ENCODE measurements at regions not wholly inside any gene's neighbourhood (a gene's known extent, or its start where the extent isn't known, plus 50 kb on each side); places are given as distances from the start of the nearest gene placed in this dataset.
A peak's percentile ranks its signal among the peaks of the same experiment; 100 is the strongest.

- TF ChIP-seq, protein P1, sequence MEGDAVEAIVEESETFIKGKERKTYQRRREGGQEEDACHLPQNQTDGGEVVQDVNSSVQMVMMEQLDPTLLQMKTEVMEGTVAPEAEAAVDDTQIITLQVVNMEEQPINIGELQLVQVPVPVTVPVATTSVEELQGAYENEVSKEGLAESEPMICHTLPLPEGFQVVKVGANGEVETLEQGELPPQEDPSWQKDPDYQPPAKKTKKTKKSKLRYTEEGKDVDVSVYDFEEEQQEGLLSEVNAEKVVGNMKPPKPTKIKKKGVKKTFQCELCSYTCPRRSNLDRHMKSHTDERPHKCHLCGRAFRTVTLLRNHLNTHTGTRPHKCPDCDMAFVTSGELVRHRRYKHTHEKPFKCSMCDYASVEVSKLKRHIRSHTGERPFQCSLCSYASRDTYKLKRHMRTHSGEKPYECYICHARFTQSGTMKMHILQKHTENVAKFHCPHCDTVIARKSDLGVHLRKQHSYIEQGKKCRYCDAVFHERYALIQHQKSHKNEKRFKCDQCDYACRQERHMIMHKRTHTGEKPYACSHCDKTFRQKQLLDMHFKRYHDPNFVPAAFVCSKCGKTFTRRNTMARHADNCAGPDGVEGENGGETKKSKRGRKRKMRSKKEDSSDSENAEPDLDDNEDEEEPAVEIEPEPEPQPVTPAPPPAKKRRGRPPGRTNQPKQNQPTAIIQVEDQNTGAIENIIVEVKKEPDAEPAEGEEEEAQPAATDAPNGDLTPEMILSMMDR (IDR thresholded peaks at IDR 0.05) = no peak
- H3K27ac ChIP-seq = peak overlapping the region; percentile 61
- no peaks in the 10 kb centered on the region for H3K4me1 ChIP-seq
- H3K36me3 ChIP-seq = no peaks in the 10 kb centered on the region
- intact Hi-C loops (cut with DNase I) = no loop called here
- H3K27me3 ChIP-seq = no peaks in the 10 kb centered on the region
- no peaks in the 10 kb centered on the region for H3K9me3 ChIP-seq
- H3K9ac ChIP-seq (ENCODE audit: low read depth in 2 of 2, low read length in 2 of 2) = no peak overlapping the region
- DNase-seq = peak; percentile 77
- no peak overlapping the region for H3K4me3 ChIP-seq
These were observed 74.3 kb downstream of the TNFSF18 start for GRCh38 chr1:172976222-172977041.

GRCh38 chr1:172977296-172978017 lies 73.3 kb downstream of the TNFSF18 start:
- no peak overlapping the region for H3K9ac ChIP-seq (ENCODE audit: low read depth in 2 of 2, low read length in 2 of 2)
- no peak for DNase-seq
- H3K4me3 ChIP-seq = no peak overlapping the region
- TF ChIP-seq, protein P1 (IDR thresholded peaks at IDR 0.05) = no peak
- no peaks in the 10 kb centered on the region for H3K4me1 ChIP-seq
- no peak overlapping the region for H3K27ac ChIP-seq
- intact Hi-C loops (cut with DNase I) = no loop called here
- no peaks in the 10 kb centered on the region for H3K36me3 ChIP-seq
- H3K9me3 ChIP-seq = no peaks in the 10 kb centered on the region
- no peaks in the 10 kb centered on the region for H3K27me3 ChIP-seq

- Histone ChIP-seq H3K27ac (no peak overlapping the region), H3K9me3 (no peaks in the 10 kb centered on the region)
These were observed 72.1 kb downstream of the TNFSF18 start for GRCh38 chr1:172978595-172978994.

DNA sequence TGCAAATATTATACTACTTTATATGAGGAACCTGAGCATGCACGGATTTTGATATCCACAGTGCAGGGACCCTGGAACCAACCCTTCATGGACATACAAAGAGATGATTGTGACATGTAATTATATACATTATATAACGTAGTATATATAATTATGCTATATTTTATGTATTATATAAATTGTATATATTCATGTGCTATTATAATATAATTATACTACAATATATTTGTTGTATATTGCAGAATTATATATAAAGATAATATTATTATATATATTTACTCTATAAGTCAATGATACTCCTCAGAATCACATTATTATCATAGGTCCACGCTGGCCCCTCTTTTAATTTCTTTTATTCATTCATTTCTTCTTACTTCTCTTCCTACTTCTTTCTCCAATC lies 70.9 kb downstream of the TNFSF18 start:
- no peak for DNase-seq
- no peaks in the 10 kb centered on the region for H3K4me1 ChIP-seq
- H3K4me3 ChIP-seq = no peak overlapping the region
- no peaks in the 10 kb centered on the region for H3K27me3 ChIP-seq
- no peaks in the 10 kb centered on the region for H3K9me3 ChIP-seq
- no peaks in the 10 kb centered on the region for H3K36me3 ChIP-seq
- H3K27ac ChIP-seq = no peak overlapping the region
- intact Hi-C loops (cut with DNase I) = no loop called here
- H3K9ac ChIP-seq (ENCODE audit: low read depth in 2 of 2, low read length in 2 of 2) = no peak overlapping the region
- TF ChIP-seq, protein P1 (IDR thresholded peaks at IDR 0.05) = no peak

More at GRCh38 chr1:172978595-172978994, 72.1 kb downstream of the TNFSF18 start:
- H3K4me3 ChIP-seq = no peak overlapping the region
- H3K36me3 ChIP-seq = no peaks in the 10 kb centered on the region
- intact Hi-C loops (cut with DNase I) = no loop called here
- H3K27me3 ChIP-seq = no peaks in the 10 kb centered on the region
- H3K9ac ChIP-seq (ENCODE audit: low read depth in 2 of 2, low read length in 2 of 2) = no peak overlapping the region
- DNase-seq = no peak
- TF ChIP-seq, protein P1 (IDR thresholded peaks at IDR 0.05) = no peak
- H3K4me1 ChIP-seq = no peaks in the 10 kb centered on the region

DNA sequence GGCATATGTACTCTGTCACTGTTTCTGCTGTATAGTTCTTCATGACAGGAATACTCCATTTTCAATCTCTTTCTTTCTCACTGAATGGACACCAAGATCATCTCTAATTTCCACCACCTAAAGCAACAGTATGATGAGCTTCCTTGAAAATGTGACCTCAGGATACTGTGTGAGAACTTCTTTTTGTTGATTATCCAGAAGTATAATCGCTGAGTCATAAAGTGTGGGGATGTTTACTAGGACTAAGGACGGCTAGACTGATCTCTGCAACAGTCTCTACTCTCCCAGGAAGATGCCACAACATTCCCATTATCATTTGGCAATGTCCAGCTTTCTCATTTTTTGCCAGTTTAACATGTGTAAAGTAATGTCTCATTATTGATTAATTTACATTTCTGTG lies 70.3 kb downstream of the TNFSF18 start:
- no peaks in the 10 kb centered on the region for H3K36me3 ChIP-seq
- no peaks in the 10 kb centered on the region for H3K4me1 ChIP-seq
- intact Hi-C loops (cut with DNase I) = no loop called here
- H3K27me3 ChIP-seq = no peaks in the 10 kb centered on the region
- no peak for DNase-seq
- H3K9me3 ChIP-seq = no peaks in the 10 kb centered on the region
- no peak overlapping the region for H3K9ac ChIP-seq (ENCODE audit: low read depth in 2 of 2, low read length in 2 of 2)
- no peak overlapping the region for H3K27ac ChIP-seq
- TF ChIP-seq, protein P1 (IDR thresholded peaks at IDR 0.05) = no peak
- no peak overlapping the region for H3K4me3 ChIP-seq

Measured in colonic mucosa (tissue), 4 donors.